NB4 (cell line): ENCODE measurements at regions not wholly inside any gene's neighbourhood (a gene's known extent, or its start where the extent isn't known, plus 50 kb on each side); places are given as distances from the start of the nearest gene placed in this dataset.

Experiments
- DNase-seq: peaks from one replicate; pipeline ENCODE4 v3.0.0; 2010; ENCODE audit warnings: low read depth
- H3K4me3 ChIP-seq: one replicate; pipeline ENCODE4 v1.5.1; 2011; ENCODE audit warnings: mild to moderate bottlenecking, low read depth, low read length, moderate library complexity
- MYC ChIP-seq: IDR thresholded peaks from 2 replicates; pipeline ENCODE4 v1.6.1; 2011; ENCODE audit warnings: low read depth, low read length
- POLR2A ChIP-seq: IDR thresholded peaks from 2 replicates; pipeline ENCODE4 v1.6.1; 2011; ENCODE audit warnings: mild to moderate bottlenecking; ENCODE audit not compliant: insufficient read length; ENCODE audit errors: extremely low read depth
- TF ChIP-seq, protein P1 (sequence below): IDR thresholded peaks from 2 replicates; pipeline ENCODE4 v1.6.1; 2011; ENCODE audit warnings: low read depth, low read length
- TF ChIP-seq, protein P2 (sequence below): IDR thresholded peaks from one replicate; pipeline ENCODE4 v1.5.1; 2012; ENCODE audit warnings: low read depth, low read length

DNA sequence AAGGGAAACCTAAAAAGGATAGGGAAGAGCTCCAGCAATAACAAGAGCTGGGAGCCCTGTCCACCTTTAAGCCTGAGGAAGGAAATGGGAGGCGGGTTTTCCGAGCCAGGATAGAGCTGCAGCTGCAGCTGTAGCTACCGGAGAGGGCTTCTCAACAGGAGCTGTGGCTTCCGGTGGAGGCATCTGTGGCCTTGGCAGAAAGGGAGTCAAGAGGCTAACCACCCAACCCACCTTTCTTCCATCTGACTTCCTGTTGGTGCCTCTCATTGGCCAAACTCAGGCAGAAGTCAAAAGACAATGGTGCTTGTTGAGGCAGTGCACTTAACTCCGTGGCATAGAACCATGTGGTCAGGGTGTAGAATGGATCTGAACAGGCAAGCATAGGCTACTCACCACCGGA, 313.1 kb upstream of the DAB1 start:
- no peak overlapping the region for H3K4me3 ChIP-seq
- peak; percentile 3 for DNase-seq
- TF ChIP-seq POLR2A = no peak
- TF ChIP-seq, protein P1, sequence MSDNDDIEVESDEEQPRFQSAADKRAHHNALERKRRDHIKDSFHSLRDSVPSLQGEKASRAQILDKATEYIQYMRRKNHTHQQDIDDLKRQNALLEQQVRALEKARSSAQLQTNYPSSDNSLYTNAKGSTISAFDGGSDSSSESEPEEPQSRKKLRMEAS = no peak
- TF ChIP-seq MYC = no peak
- TF ChIP-seq, protein P2, sequence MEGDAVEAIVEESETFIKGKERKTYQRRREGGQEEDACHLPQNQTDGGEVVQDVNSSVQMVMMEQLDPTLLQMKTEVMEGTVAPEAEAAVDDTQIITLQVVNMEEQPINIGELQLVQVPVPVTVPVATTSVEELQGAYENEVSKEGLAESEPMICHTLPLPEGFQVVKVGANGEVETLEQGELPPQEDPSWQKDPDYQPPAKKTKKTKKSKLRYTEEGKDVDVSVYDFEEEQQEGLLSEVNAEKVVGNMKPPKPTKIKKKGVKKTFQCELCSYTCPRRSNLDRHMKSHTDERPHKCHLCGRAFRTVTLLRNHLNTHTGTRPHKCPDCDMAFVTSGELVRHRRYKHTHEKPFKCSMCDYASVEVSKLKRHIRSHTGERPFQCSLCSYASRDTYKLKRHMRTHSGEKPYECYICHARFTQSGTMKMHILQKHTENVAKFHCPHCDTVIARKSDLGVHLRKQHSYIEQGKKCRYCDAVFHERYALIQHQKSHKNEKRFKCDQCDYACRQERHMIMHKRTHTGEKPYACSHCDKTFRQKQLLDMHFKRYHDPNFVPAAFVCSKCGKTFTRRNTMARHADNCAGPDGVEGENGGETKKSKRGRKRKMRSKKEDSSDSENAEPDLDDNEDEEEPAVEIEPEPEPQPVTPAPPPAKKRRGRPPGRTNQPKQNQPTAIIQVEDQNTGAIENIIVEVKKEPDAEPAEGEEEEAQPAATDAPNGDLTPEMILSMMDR = no peak

DNA sequence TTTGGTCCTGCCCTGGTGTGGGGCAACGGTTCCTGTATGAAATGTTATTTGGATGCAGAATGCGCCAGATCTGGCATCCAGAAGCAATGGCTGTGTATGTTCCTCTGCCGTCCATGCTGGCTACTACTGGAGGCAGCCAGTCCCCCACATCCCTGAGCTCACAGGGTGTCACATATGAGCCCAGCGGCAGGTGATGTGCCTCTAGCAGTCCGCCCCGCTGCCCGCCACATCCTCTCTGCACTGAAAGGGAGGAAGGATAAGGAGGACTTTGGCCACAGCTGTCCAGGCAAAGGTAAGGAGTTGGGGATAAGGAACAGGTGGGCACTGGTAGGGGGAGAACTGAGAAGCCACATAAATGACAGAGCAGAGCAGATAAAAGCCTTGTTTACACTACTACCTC, 305.3 kb upstream of the DAB1 start:
- no peak overlapping the region for H3K4me3 ChIP-seq
- TF ChIP-seq, protein P2 = no peak
- TF ChIP-seq MYC (no peak), POLR2A (no peak)
- TF ChIP-seq, protein P1 = no peak
- no peak for DNase-seq

DNA sequence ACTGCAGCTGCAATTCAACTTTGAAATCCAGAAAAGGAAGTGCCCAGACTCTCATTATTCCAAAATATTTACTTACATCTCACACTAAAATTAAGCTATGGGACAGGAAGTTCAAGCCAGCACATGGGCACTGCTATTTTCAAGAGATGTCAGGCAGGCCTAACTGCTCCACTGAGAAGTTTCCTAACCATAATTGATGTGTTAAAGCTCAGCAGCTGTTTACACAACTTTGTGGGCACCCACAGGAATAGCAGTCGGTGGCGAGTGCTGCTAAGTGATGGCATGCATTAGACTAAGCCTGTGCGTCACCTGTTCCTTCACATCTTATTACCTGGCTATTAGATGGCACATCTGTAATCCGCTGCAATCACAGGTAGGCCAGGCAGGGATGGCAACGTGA, 303.3 kb upstream of the DAB1 start:
- TF ChIP-seq POLR2A (no peak), MYC (no peak)
- TF ChIP-seq, protein P2 = no peak
- TF ChIP-seq, protein P1 = no peak
- no peak overlapping the region for H3K4me3 ChIP-seq
- DNase-seq = no peak

DNA sequence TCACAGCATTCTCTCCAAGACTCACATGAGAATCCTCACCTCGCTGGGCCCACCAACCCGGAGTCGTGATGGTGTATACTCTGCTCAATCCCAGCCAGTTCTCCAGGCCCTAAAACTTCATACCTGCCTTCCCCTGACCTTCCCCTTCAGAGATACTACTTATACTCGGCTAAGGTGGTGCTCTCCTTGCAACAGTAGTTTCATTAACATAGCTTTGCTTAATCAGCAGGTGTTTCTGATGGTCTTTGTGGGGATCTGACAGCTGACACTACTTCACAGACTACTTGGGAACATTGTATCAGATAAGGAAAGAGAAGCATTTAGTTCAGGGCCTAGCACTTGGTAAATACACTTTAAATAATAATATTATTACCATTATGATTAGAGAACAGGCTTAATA, 301.5 kb upstream of the DAB1 start:
- TF ChIP-seq MYC (no peak), POLR2A (no peak)
- TF ChIP-seq, protein P2 = no peak
- TF ChIP-seq, protein P1 = no peak
- no peak for DNase-seq

DNA sequence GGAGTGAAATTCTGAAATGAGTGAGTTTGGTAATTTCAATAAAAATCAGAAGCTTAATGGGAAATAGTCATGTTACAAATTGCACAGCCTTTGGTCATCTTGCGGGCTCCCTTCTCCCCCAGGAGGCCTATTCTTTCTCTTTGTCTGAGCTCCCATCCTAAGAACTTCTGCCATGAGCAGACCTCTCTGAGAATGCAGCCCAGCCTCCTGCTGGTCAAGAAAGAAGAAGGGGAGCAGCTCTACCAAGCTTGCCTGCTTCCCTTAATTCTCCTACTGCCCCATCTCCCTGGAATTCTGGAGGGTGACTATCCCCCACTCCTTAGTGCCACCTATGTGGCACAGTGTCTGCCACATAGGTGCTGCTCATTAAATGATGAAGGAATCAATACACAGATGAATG, 300.7 kb upstream of the DAB1 start:
- DNase-seq = no peak
- TF ChIP-seq, protein P1 = no peak
- TF ChIP-seq POLR2A (no peak), MYC (no peak)
- TF ChIP-seq, protein P2 = no peak
- no peak overlapping the region for H3K4me3 ChIP-seq

More for the DNA sequence above, 301.5 kb upstream of the DAB1 start:
- no peak overlapping the region for H3K4me3 ChIP-seq
